OCI-LY1 (cell line): ENCODE measurements at regions not wholly inside any gene's neighbourhood (a gene's known extent, or its start where the extent isn't known, plus 50 kb on each side); places are given as distances from the start of the nearest gene placed in this dataset.

Source experiments
- CTCF ChIP-seq: fragments of 200-600 bp; sonication (generic), shearing (Covaris generic); IDR thresholded peaks from 2 replicates; pipeline ENCODE4 v1.5.1; 2017; ENCODE audit warnings: mild to moderate bottlenecking, antibody characterized with exemption, low read length, moderate library complexity, mixed read lengths
- EZH2 ChIP-seq: fragments of 200-600 bp; sonication (generic), shearing (Covaris generic); IDR thresholded peaks from 2 replicates; pipeline ENCODE4 v1.8.0; 2017; ENCODE audit warnings: borderline replicate concordance, mixed run types, mild to moderate bottlenecking, antibody characterized with exemption, low read length, moderate library complexity, mixed read lengths

- no peak for TF ChIP-seq EZH2
- no peak for TF ChIP-seq CTCF
Observed at GRCh38 chr17:55897301-55897700, 146.4 kb downstream of the PCTP start.
